ENCODE measurements at regions not wholly inside any gene's neighbourhood (a gene's known extent, or its start where the extent isn't known, plus 50 kb on each side); places are given as distances from the start of the nearest gene placed in this dataset.
"Not testable (repeated sequence)": the region's sequence is repeated elsewhere in the genome, so short reads cannot be mapped to it uniquely, and the experiment has no call there.

- no peak for DNase-seq (ENCODE audit: low read depth in 2 of 2)
Measured at GRCh38 chr2:228417956-228418355, 236.5 kb upstream of the SPHKAP start.

- no peak for DNase-seq (ENCODE audit: low read depth in 2 of 2)
Measured at GRCh38 chr2:228417526-228417925, 236.0 kb upstream of the SPHKAP start.

- no peak for DNase-seq (ENCODE audit: low read depth in 2 of 2)
Measured at GRCh38 chr2:228410061-228410460, 228.6 kb upstream of the SPHKAP start.

GRCh38 chr2:228409493-228409892, 228.0 kb upstream of the SPHKAP start:
- no peak for DNase-seq (ENCODE audit: low read depth in 2 of 2)

GRCh38 chr2:228408529-228409227, 227.2 kb upstream of the SPHKAP start:
- DNase-seq (ENCODE audit: low read depth in 2 of 2) = no peak

GRCh38 chr2:228407821-228408220, 226.3 kb upstream of the SPHKAP start:
- DNase-seq (ENCODE audit: low read depth in 2 of 2) = no peak

- DNase-seq (ENCODE audit: low read depth in 2 of 2) = no peak
Measured at GRCh38 chr2:228401065-228401912, 219.8 kb upstream of the SPHKAP start.

GRCh38 chr2:228387776-228388175, 206.3 kb upstream of the SPHKAP start:
- DNase-seq (ENCODE audit: low read depth in 2 of 2) = no peak

- DNase-seq (ENCODE audit: low read depth in 2 of 2) = no peak
Measured at GRCh38 chr2:228378696-228379425, 197.4 kb upstream of the SPHKAP start.

- DNase-seq (ENCODE audit: low read depth in 2 of 2) = no peak
Measured at GRCh38 chr2:228378233-228378632, 196.7 kb upstream of the SPHKAP start.

- no peak for DNase-seq (ENCODE audit: low read depth in 2 of 2)
Measured at GRCh38 chr2:228377533-228377932, 196.0 kb upstream of the SPHKAP start.

GRCh38 chr2:228374741-228375140, 193.3 kb upstream of the SPHKAP start:
- DNase-seq (ENCODE audit: low read depth in 2 of 2) = no peak

- no peak for DNase-seq (ENCODE audit: low read depth in 2 of 2)
Measured at GRCh38 chr2:228373191-228373590, 191.7 kb upstream of the SPHKAP start.

GRCh38 chr2:228372212-228372611, 190.7 kb upstream of the SPHKAP start:
- DNase-seq (ENCODE audit: low read depth in 2 of 2) = no peak

GRCh38 chr2:228369400-228370031, 188.0 kb upstream of the SPHKAP start:
- no peak for DNase-seq (ENCODE audit: low read depth in 2 of 2)

- no peak for DNase-seq (ENCODE audit: low read depth in 2 of 2)
Measured at GRCh38 chr2:228367356-228367755, 185.9 kb upstream of the SPHKAP start.

- no peak for DNase-seq (ENCODE audit: low read depth in 2 of 2)
Measured at GRCh38 chr2:228359473-228359872, 178.0 kb upstream of the SPHKAP start.

- no peak for DNase-seq (ENCODE audit: low read depth in 2 of 2)
Measured at GRCh38 chr2:228355897-228356296, 174.4 kb upstream of the SPHKAP start.

- not testable (repeated sequence) for DNase-seq (ENCODE audit: low read depth in 2 of 2)
Measured at GRCh38 chr2:228352980-228353379, 171.5 kb upstream of the SPHKAP start.

GRCh38 chr2:228352048-228352447, 170.6 kb upstream of the SPHKAP start:
- no peak for DNase-seq (ENCODE audit: low read depth in 2 of 2)

GRCh38 chr2:228348516-228349064, 167.1 kb upstream of the SPHKAP start:
- DNase-seq (ENCODE audit: low read depth in 2 of 2) = no peak

- DNase-seq (ENCODE audit: low read depth in 2 of 2) = no peak
Measured at GRCh38 chr2:228344531-228344930, 163.0 kb upstream of the SPHKAP start.
